MM.1S (cell line): ENCODE measurements at regions not wholly inside any gene's neighbourhood (a gene's known extent, or its start where the extent isn't known, plus 50 kb on each side); places are given as distances from the start of the nearest gene placed in this dataset.

ENCODE experiments used
- DNase-seq: peaks from one replicate; pipeline ENCODE4 v3.0.0-alpha.2; 2015
- H2AFZ ChIP-seq: fragments of 300-600 bp; sonication (generic); 2 replicates; pipeline ENCODE4 v1.6.0; 2016; ENCODE audit warnings: antibody characterized with exemption, low read length
- H3F3A ChIP-seq: fragments of 300-600 bp; sonication (generic); 2 replicates; pipeline ENCODE4 v1.6.1; 2016; ENCODE audit warnings: mild to moderate bottlenecking, antibody characterized with exemption, low read length, moderate library complexity, mixed read lengths; ENCODE audit not compliant: insufficient read depth
- H3K27ac ChIP-seq: fragments of 300-600 bp; sonication (generic); 2 replicates; pipeline ENCODE4 v1.5.1; 2016; ENCODE audit warnings: mild to moderate bottlenecking, low read length
- H3K27me3 ChIP-seq: fragments of 300-600 bp; sonication (generic); replicated peaks from 2 replicates; pipeline ENCODE4 v1.6.0; 2016; ENCODE audit warnings: low read length; ENCODE audit not compliant: insufficient read depth
- H3K36me3 ChIP-seq: fragments of 300-600 bp; sonication (generic); replicated peaks from 2 replicates; pipeline ENCODE4 v1.6.1; 2016; ENCODE audit warnings: mild to moderate bottlenecking, low read length, mixed read lengths; ENCODE audit not compliant: insufficient read depth
- H3K4me1 ChIP-seq: fragments of 300-600 bp; sonication (generic); 2 replicates; pipeline ENCODE4 v1.6.1; 2016; ENCODE audit warnings: low read length, mixed read lengths
- H3K4me2 ChIP-seq: fragments of 300-600 bp; sonication (generic); 2 replicates; pipeline ENCODE4 v1.6.0; 2016; ENCODE audit warnings: low read depth, low read length
- H3K4me3 ChIP-seq: fragments of 300-600 bp; sonication (generic); 2 replicates; pipeline ENCODE4 v1.5.1; 2016; ENCODE audit warnings: low read length, mixed read lengths
- H3K79me2 ChIP-seq: fragments of 300-600 bp; sonication (generic); 2 replicates; pipeline ENCODE4 v1.6.1; 2016; ENCODE audit warnings: mixed run types, low read length, mixed read lengths
- H3K9ac ChIP-seq: fragments of 300-600 bp; sonication (generic); 2 replicates; pipeline ENCODE4 v1.6.1; 2016; ENCODE audit warnings: low read length, mixed read lengths
- H3K9me2 ChIP-seq: fragments of 300-600 bp; sonication (generic); replicated peaks from 2 replicates; pipeline ENCODE4 v1.6.1; 2016; ENCODE audit warnings: mild to moderate bottlenecking, low read length, mixed read lengths; ENCODE audit not compliant: insufficient read depth
- H3K9me3 ChIP-seq: fragments of 300-600 bp; sonication (generic); replicated peaks from 2 replicates; pipeline ENCODE4 v1.6.1; 2016; ENCODE audit warnings: mild to moderate bottlenecking, low read length, mixed read lengths; ENCODE audit not compliant: insufficient read depth
- H4K20me1 ChIP-seq: fragments of 300-600 bp; sonication (generic); 2 replicates; pipeline ENCODE4 v1.6.1; 2016; ENCODE audit warnings: mild to moderate bottlenecking, low read length, moderate library complexity, mixed read lengths; ENCODE audit not compliant: insufficient read depth
- EZH2 ChIP-seq: fragments of 300-600 bp; sonication (generic); optimal IDR thresholded peaks from 2 replicates; pipeline ENCODE3; 2017; ENCODE audit warnings: low read depth, mild to moderate bottlenecking, antibody characterized with exemption, low read length, mixed read lengths
- EZH2phosphoT487 ChIP-seq: fragments of 300-600 bp; sonication (generic); IDR thresholded peaks from 2 replicates; pipeline ENCODE4 v1.6.1; 2018; ENCODE audit warnings: antibody characterized with exemption, low read length
- TF ChIP-seq, protein P1 (sequence below): fragments of 300-600 bp; sonication (generic); IDR thresholded peaks from 2 replicates; pipeline ENCODE4 v1.5.1; 2016; ENCODE audit warnings: antibody characterized with exemption, low read length, mixed read lengths

DNA sequence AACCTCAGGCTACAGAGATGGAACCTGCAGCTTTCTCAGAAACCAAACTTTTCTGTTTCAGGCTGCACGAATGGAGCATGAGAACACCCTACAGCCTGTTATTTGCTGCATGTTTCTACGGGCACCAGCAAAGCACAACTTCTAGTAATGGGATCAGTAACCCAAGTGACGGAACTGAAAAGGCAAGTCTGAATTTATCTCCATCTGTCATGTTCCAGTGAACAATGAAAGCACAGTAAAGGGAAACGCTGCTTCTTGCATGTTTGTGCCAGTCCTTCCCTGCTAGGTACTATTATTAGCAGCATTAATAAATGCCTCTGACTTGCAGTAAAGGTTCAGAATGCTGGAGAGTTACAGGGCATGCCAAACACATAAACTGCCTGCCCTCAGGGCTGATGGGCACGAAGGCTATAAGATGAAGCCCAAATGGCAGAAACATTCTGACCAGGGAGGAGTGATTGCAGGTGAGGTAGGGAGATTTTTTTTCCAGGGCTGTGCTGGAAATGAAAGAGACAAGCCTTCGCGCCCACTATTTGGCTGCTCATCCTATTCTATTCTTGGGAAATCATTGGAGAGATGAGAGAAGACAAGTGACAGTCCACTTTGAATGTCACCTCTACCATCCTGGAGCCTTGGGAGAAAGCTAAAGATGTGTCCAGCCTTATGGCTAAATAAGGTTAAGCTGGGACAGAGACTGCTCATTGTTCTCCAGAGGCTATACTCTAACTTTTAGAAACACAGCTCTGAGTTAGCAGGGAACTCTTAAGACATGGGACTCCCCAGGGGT is 100.4 kb upstream of the PLXNC1 start:
- no peak overlapping the region for H3K9ac ChIP-seq
- no peaks in the 10 kb centered on the region for H3F3A ChIP-seq
- no peaks in the 10 kb centered on the region for H3K36me3 ChIP-seq
- H3K27me3 ChIP-seq = no peaks in the 10 kb centered on the region
- TF ChIP-seq EZH2phosphoT487 (no peak), EZH2 (no peak)
- TF ChIP-seq, protein P1, sequence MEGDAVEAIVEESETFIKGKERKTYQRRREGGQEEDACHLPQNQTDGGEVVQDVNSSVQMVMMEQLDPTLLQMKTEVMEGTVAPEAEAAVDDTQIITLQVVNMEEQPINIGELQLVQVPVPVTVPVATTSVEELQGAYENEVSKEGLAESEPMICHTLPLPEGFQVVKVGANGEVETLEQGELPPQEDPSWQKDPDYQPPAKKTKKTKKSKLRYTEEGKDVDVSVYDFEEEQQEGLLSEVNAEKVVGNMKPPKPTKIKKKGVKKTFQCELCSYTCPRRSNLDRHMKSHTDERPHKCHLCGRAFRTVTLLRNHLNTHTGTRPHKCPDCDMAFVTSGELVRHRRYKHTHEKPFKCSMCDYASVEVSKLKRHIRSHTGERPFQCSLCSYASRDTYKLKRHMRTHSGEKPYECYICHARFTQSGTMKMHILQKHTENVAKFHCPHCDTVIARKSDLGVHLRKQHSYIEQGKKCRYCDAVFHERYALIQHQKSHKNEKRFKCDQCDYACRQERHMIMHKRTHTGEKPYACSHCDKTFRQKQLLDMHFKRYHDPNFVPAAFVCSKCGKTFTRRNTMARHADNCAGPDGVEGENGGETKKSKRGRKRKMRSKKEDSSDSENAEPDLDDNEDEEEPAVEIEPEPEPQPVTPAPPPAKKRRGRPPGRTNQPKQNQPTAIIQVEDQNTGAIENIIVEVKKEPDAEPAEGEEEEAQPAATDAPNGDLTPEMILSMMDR = no peak
- no peak overlapping the region for H3K27ac ChIP-seq
- no peaks in the 10 kb centered on the region for H4K20me1 ChIP-seq
- no peak overlapping the region for H3K4me2 ChIP-seq
- no peak overlapping the region for H2AFZ ChIP-seq
- no peaks in the 10 kb centered on the region for H3K4me1 ChIP-seq
- no peaks in the 10 kb centered on the region for H3K79me2 ChIP-seq
- H3K4me3 ChIP-seq = no peak overlapping the region
- no peak for DNase-seq
- no peaks in the 10 kb centered on the region for H3K9me3 ChIP-seq
- no peaks in the 10 kb centered on the region for H3K9me2 ChIP-seq

DNA sequence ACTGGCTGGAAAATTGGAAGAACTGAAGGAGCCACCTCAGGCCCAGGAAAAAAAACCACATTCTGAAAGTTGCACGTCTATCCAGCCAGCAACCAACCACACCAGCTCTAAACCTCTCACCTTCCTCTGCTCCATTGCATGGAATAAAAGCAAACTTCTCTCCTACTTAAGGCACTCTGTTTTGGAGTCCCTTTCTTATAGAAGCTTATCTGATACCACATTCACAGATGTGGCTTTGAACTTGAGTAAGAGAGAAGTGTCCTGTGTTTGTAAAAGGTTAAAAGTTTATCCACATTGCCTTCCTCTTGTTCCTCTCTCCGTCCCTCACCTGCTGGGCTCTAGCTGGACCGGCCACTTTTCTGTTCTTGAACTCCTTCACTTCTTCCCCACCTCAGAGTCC is 99.6 kb upstream of the PLXNC1 start:
- Histone ChIP-seq H3K4me1 (no peaks in the 10 kb centered on the region), H3K9me3 (no peaks in the 10 kb centered on the region), H3K4me3 (no peak overlapping the region), H3K36me3 (no peaks in the 10 kb centered on the region), H3K79me2 (no peaks in the 10 kb centered on the region), H3K27me3 (no peaks in the 10 kb centered on the region), H3K4me2 (no peak overlapping the region), H3K9me2 (no peaks in the 10 kb centered on the region), H3K27ac (no peak overlapping the region), H3F3A (no peaks in the 10 kb centered on the region), H2AFZ (no peak overlapping the region), H3K9ac (no peak overlapping the region), H4K20me1 (no peaks in the 10 kb centered on the region)
- TF ChIP-seq EZH2 (no peak), EZH2phosphoT487 (no peak)
- TF ChIP-seq, protein P1 = no peak
- no peak for DNase-seq

DNA sequence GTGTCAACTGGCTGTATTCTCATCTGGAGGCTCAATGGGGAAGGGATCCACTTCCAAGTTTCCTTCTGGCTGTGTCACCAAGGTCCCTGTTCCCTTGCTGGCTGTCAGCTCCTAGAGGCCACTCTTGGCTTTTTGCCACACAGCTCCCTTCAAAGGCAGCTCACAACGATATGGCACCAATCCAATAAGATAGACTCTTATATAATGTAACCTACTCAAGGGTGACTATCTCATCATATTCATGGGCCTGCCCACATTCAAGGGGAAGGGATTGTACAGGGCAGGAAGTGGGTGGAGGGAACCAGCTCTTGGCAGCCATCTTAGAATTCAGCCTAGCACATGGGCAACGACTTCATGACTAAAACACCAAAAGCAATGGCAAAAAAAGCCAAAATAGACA is 98.7 kb upstream of the PLXNC1 start:
- Histone ChIP-seq H3K27ac (no peak overlapping the region), H3K79me2 (no peaks in the 10 kb centered on the region), H3K4me3 (no peak overlapping the region), H2AFZ (no peak overlapping the region), H3K36me3 (no peaks in the 10 kb centered on the region), H3K4me2 (no peak overlapping the region), H3K4me1 (no peaks in the 10 kb centered on the region), H3K27me3 (no peaks in the 10 kb centered on the region), H3K9me3 (no peaks in the 10 kb centered on the region), H4K20me1 (no peaks in the 10 kb centered on the region), H3K9ac (no peak overlapping the region), H3K9me2 (no peaks in the 10 kb centered on the region), H3F3A (no peaks in the 10 kb centered on the region)
- DNase-seq = no peak
- TF ChIP-seq, protein P1 = no peak
- TF ChIP-seq EZH2 (no peak), EZH2phosphoT487 (no peak)
